Uterus (tissue), 2 donors: ENCODE measurements at regions not wholly inside any gene's neighbourhood (a gene's known extent, or its start where the extent isn't known, plus 50 kb on each side); places are given as distances from the start of the nearest gene placed in this dataset.

Source experiments
- CTCF ChIP-seq, 4 experiments: fragments of 200-600 bp in 2 of 4; fragments of 450-650 bp in 2 of 4; sonication (generic) in 2 of 4; IDR thresholded peaks; one replicate each; pipeline ENCODE4 v1.5.1; 2016 to 2019; ENCODE audit warnings: antibody characterized with exemption in 4 of 4, mild to moderate bottlenecking in 2 of 4, moderate library complexity in 1 of 4
- POLR2A ChIP-seq, 2 donors: fragments of 450-650 bp; IDR thresholded peaks; one replicate each; pipeline ENCODE4 v1.6.1; 2016; ENCODE audit warnings: antibody characterized with exemption in 2 of 2, mild to moderate bottlenecking in 1 of 2, moderate library complexity in 1 of 2

GRCh38 chr14:58797010-58797429 lies 159.3 kb downstream of the DACT1 start:
- no peak for TF ChIP-seq CTCF (IDR thresholded peaks at IDR 0.05)
- no peak for TF ChIP-seq POLR2A (IDR thresholded peaks at IDR 0.05)
